Caco-2 (cell line): ENCODE measurements at regions not wholly inside any gene's neighbourhood (a gene's known extent, or its start where the extent isn't known, plus 50 kb on each side); places are given as distances from the start of the nearest gene placed in this dataset.

ENCODE experiments used
- BruUV-seq: library from RNA; stranded (reverse); fragments of 400-500 nt; replicated peaks from 2 replicates; lab custom pipeline; 2021; lab: Mats Ljungman, UMichigan
- CTCF ChIA-PET: fragments of 300-600 bp; sonication (Branson Sonifier 250); formaldehyde crosslinking; loops from one replicate; lab custom pipeline; 2022; ENCODE audit warnings: antibody characterized with exemption; lab: Charles Lee
- POLR2A ChIA-PET: fragments of 300-600 bp; sonication (Branson Sonifier 250); formaldehyde crosslinking; loops from one replicate; lab custom pipeline; 2022; ENCODE audit warnings: antibody characterized with exemption; lab: Charles Lee
- DNase-seq, 2 experiments: peaks; one replicate each; pipeline versions ENCODE4 v3.0.0 to v3.0.0-alpha.2; 2020 to 2022
- H3K27me3 ChIP-seq: replicated peaks from 2 replicates; pipeline ENCODE4 v1.6.0; 2011; ENCODE audit warnings: low read length; ENCODE audit not compliant: control insufficient read depth, insufficient read depth
- H3K36me3 ChIP-seq: 2 replicates; pipeline ENCODE4 v1.5.1; 2011; ENCODE audit warnings: low read length; ENCODE audit not compliant: control insufficient read depth, insufficient read depth
- H3K4me1 ChIP-seq: fragments of 250-450 bp; sonication (Bioruptor Pico); 2 replicates; pipeline ENCODE4 v1.5.1; 2020; ENCODE audit warnings: mild to moderate bottlenecking
- H3K4me3 ChIP-seq: 2 replicates; pipeline ENCODE4 v1.5.1; 2011; ENCODE audit warnings: low read depth, mild to moderate bottlenecking, control low read depth, low read length
- H3K9me3 ChIP-seq: fragments of 250-450 bp; sonication (Bioruptor Pico); 2 replicates; pipeline ENCODE4 v1.5.1; 2020; ENCODE audit warnings: mild to moderate bottlenecking, moderate library complexity
- H3K27ac Mint-ChIP-seq: one replicate; pipeline ENCODE4 v1.8.0; 2022; ENCODE audit warnings: mixed read lengths; ENCODE audit not compliant: unreplicated experiment
- H3K27me3 Mint-ChIP-seq: one replicate; pipeline ENCODE4 v1.8.0; 2022; ENCODE audit warnings: mixed read lengths; ENCODE audit not compliant: insufficient read depth, unreplicated experiment
- H3K36me3 Mint-ChIP-seq: one replicate; pipeline ENCODE4 v1.8.0; 2022; ENCODE audit warnings: mild to moderate bottlenecking, mixed read lengths; ENCODE audit not compliant: insufficient read depth, unreplicated experiment
- H3K4me1 Mint-ChIP-seq: one replicate; pipeline ENCODE4 v1.8.0; 2022; ENCODE audit warnings: low read depth, mixed read lengths; ENCODE audit not compliant: unreplicated experiment
- H3K4me3 Mint-ChIP-seq: one replicate; pipeline ENCODE4 v1.8.0; 2022; ENCODE audit warnings: mild to moderate bottlenecking, moderate library complexity, mixed read lengths; ENCODE audit not compliant: unreplicated experiment
- H3K9me3 Mint-ChIP-seq: one replicate; pipeline ENCODE4 v1.8.0; 2022; ENCODE audit warnings: mixed read lengths; ENCODE audit not compliant: unreplicated experiment
- intact Hi-C: fragments of 100-400 bp; cut with micrococcal nuclease; formaldehyde crosslinking; loops from one replicate; pipeline ENCODE4 v1.10.0; 2022; ENCODE audit not compliant: unreplicated experiment
- TF ChIP-seq, protein P1 (sequence below), 2 experiments: fragments of 200-600 bp in 1 of 2; IDR thresholded peaks; 1 replicate in 1 of 2; 2 replicates in 1 of 2; pipeline versions ENCODE4 v1.5.1 to v1.8.0; 2011 to 2022; ENCODE audit warnings: antibody characterized with exemption in 1 of 2, control low read depth in 1 of 2, inconsistent platforms in 1 of 2, low read depth in 1 of 2, low read length in 1 of 2, mild to moderate bottlenecking in 1 of 2, moderate library complexity in 1 of 2; ENCODE audit not compliant: insufficient read depth in 1 of 2, severe bottlenecking in 1 of 2, unreplicated experiment in 1 of 2

DNA sequence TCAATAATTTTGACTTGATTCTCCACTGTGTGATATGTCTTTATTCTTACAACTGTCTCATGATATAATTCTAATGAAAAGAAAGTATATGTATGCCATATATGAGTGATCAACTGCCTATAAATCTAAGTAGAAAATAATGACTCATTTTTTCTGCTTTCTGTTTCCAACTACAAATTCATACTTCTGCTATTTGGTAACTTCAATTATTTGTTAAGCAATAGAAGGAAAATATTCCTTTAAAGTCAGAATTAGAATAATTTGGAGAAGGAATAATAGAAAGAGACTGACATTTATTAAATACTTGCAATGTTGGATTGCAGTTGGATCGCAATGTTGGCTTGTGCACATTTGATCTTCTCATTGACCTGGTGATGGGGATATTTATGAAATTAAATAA is 204.2 kb upstream of the PACRGL start:
- TF ChIP-seq, protein P1, sequence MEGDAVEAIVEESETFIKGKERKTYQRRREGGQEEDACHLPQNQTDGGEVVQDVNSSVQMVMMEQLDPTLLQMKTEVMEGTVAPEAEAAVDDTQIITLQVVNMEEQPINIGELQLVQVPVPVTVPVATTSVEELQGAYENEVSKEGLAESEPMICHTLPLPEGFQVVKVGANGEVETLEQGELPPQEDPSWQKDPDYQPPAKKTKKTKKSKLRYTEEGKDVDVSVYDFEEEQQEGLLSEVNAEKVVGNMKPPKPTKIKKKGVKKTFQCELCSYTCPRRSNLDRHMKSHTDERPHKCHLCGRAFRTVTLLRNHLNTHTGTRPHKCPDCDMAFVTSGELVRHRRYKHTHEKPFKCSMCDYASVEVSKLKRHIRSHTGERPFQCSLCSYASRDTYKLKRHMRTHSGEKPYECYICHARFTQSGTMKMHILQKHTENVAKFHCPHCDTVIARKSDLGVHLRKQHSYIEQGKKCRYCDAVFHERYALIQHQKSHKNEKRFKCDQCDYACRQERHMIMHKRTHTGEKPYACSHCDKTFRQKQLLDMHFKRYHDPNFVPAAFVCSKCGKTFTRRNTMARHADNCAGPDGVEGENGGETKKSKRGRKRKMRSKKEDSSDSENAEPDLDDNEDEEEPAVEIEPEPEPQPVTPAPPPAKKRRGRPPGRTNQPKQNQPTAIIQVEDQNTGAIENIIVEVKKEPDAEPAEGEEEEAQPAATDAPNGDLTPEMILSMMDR (IDR thresholded peaks at IDR 0.05; ENCODE audit: insufficient read depth in 1 of 2, low read depth in 1 of 2, low read length in 1 of 2, severe bottlenecking in 1 of 2, unreplicated experiment in 1 of 2): no peak
- Mint-ChIP-seq H3K27ac (no peak overlapping the region), H3K27me3 (peaks cover 11% of the 10 kb centered on the region), H3K9me3 (no peaks in the 10 kb centered on the region), H3K36me3 (no peaks in the 10 kb centered on the region), H3K4me3 (no peak overlapping the region), H3K4me1 (no peaks in the 10 kb centered on the region)
- ChIA-PET POLR2A (no interaction called here), CTCF (no interaction called here)
- DNase-seq: no peak
- Histone ChIP-seq H3K9me3 (no peaks in the 10 kb centered on the region), H3K36me3 (no peaks in the 10 kb centered on the region), H3K4me1 (no peaks in the 10 kb centered on the region), H3K4me3 (no peak overlapping the region), H3K27me3 (no peaks in the 10 kb centered on the region)
- BruUV-seq: no TSS peak
- intact Hi-C loops: no loop called here

DNA sequence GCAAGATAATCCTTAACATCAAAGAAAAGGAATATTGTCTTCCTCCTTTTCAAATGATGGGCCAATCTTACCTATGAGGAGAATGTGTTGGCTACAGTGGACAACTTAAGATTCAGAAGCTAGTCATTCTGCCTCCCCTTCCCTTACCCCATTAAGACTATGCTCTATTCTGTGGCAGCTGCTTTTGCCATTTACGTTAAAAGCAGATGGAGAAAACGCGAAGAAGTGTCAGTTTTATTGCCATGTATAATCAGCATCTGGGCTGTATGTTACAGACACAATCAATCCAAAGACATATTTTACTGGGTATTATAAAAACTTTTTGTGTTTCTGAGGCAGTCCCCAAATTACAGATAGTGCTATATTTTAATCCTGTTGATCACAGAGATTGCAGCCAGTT is 196.1 kb upstream of the PACRGL start:
- CTCF ChIA-PET: no interaction called here
- intact Hi-C loops: no loop called here
- TF ChIP-seq, protein P1 (IDR thresholded peaks at IDR 0.05; ENCODE audit: insufficient read depth in 1 of 2, low read depth in 1 of 2, low read length in 1 of 2, severe bottlenecking in 1 of 2, unreplicated experiment in 1 of 2): no peak
- Histone ChIP-seq H3K36me3 (no peaks in the 10 kb centered on the region), H3K27me3 (no peaks in the 10 kb centered on the region), H3K4me1 (no peaks in the 10 kb centered on the region), H3K4me3 (no peak overlapping the region), H3K9me3 (no peaks in the 10 kb centered on the region)
- Mint-ChIP-seq H3K27me3 (no peaks in the 10 kb centered on the region), H3K4me3 (no peak overlapping the region), H3K36me3 (no peaks in the 10 kb centered on the region), H3K9me3 (no peaks in the 10 kb centered on the region), H3K27ac (no peak overlapping the region), H3K4me1 (no peaks in the 10 kb centered on the region)
- POLR2A ChIA-PET: no interaction called here
- BruUV-seq: no TSS peak
- no peak for DNase-seq

- no peak overlapping the region for H3K4me3 Mint-ChIP-seq
- H3K27ac Mint-ChIP-seq: no peak overlapping the region
- H3K4me1 ChIP-seq: no peaks in the 10 kb centered on the region
- no peaks in the 10 kb centered on the region for H3K9me3 ChIP-seq
- ChIA-PET POLR2A (no interaction called here), CTCF (no interaction called here)
- no peaks in the 10 kb centered on the region for H3K4me1 Mint-ChIP-seq
- H3K36me3 ChIP-seq: no peaks in the 10 kb centered on the region
- H3K27me3 Mint-ChIP-seq: no peaks in the 10 kb centered on the region
- no peak overlapping the region for H3K4me3 ChIP-seq
- H3K27me3 ChIP-seq: no peaks in the 10 kb centered on the region
- H3K36me3 Mint-ChIP-seq: no peaks in the 10 kb centered on the region
- no peaks in the 10 kb centered on the region for H3K9me3 Mint-ChIP-seq
- DNase-seq: no peak
- no TSS peak for BruUV-seq
- intact Hi-C loops: no loop called here
- TF ChIP-seq, protein P1 (IDR thresholded peaks at IDR 0.05; ENCODE audit: insufficient read depth in 1 of 2, low read depth in 1 of 2, low read length in 1 of 2, severe bottlenecking in 1 of 2, unreplicated experiment in 1 of 2): no peak
Measured at GRCh38 chr4:20505927-20506326, 194.3 kb upstream of the PACRGL start.
